ENCODE measurements at regions not wholly inside any gene's neighbourhood (a gene's known extent, or its start where the extent isn't known, plus 50 kb on each side); places are given as distances from the start of the nearest gene placed in this dataset.

- no peaks in the 10 kb centered on the region for H3K79me2 ChIP-seq (ENCODE audit: insufficient read depth, low read length)
- no peak for FAIRE-seq
- 94% methylated on average over 1 of the region's 1 CpG for WGBS (ENCODE audit: low lambda C conversion rate)
- TF ChIP-seq ELK4 (CRISPR knock-in tag; IDR thresholded peaks at IDR 0.05; ENCODE audit: borderline replicate concordance) (no peak), CREM (IDR thresholded peaks at IDR 0.05) (no peak), CREM (CRISPR knock-in tag; IDR thresholded peaks at IDR 0.05) (no peak), ZBTB4 (CRISPR knock-in tag; IDR thresholded peaks at IDR 0.05; ENCODE audit: borderline replicate concordance) (no peak), ZBTB14 (CRISPR knock-in tag; IDR thresholded peaks at IDR 0.05) (no peak), CREBL2 (CRISPR knock-in tag; IDR thresholded peaks at IDR 0.05; ENCODE audit: borderline replicate concordance) (no peak), ZNF768 (CRISPR knock-in tag; IDR thresholded peaks at IDR 0.05) (no peak), IKZF1 (IDR thresholded peaks at IDR 0.05) (no peak), NBN (conservative IDR thresholded peaks at IDR 0.05) (no peak), DDIT3 (CRISPR knock-in tag; IDR thresholded peaks at IDR 0.05) (no peak), NFKB2 (CRISPR knock-in tag; IDR thresholded peaks at IDR 0.05; ENCODE audit: borderline replicate concordance) (no peak), TBP (CRISPR knock-in tag; IDR thresholded peaks at IDR 0.05) (no peak), RFX3 (CRISPR knock-in tag; IDR thresholded peaks at IDR 0.05) (no peak), FOXP1 (IDR thresholded peaks at IDR 0.05) (no peak), FOXP1 (CRISPR knock-in tag; IDR thresholded peaks at IDR 0.05) (no peak)
- TF ChIP-seq, protein P1, sequence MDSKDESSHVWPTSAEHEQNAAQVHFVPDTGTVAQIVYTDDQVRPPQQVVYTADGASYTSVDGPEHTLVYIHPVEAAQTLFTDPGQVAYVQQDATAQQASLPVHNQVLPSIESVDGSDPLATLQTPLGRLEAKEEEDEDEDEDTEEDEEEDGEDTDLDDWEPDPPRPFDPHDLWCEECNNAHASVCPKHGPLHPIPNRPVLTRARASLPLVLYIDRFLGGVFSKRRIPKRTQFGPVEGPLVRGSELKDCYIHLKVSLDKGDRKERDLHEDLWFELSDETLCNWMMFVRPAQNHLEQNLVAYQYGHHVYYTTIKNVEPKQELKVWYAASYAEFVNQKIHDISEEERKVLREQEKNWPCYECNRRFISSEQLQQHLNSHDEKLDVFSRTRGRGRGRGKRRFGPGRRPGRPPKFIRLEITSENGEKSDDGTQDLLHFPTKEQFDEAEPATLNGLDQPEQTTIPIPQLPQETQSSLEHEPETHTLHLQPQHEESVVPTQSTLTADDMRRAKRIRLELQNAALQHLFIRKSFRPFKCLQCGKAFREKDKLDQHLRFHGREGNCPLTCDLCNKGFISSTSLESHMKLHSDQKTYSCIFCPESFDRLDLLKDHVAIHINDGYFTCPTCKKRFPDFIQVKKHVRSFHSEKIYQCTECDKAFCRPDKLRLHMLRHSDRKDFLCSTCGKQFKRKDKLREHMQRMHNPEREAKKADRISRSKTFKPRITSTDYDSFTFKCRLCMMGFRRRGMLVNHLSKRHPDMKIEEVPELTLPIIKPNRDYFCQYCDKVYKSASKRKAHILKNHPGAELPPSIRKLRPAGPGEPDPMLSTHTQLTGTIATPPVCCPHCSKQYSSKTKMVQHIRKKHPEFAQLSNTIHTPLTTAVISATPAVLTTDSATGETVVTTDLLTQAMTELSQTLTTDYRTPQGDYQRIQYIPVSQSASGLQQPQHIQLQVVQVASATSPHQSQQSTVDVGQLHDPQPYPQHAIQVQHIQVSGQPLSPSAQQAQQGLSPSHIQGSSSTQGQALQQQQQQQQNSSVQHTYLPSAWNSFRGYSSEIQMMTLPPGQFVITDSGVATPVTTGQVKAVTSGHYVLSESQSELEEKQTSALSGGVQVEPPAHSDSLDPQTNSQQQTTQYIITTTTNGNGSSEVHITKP (CRISPR knock-in tag; IDR thresholded peaks at IDR 0.05; ENCODE audit: low read depth), result no peak
Observed at GRCh38 chr14:51353901-51354300, 113.9 kb downstream of the TMX1 start.

More at GRCh38 chr14:51353901-51354300, 113.9 kb downstream of the TMX1 start:
- Histone ChIP-seq H3K4me2 (ENCODE audit: low read depth, low read length) (no peak overlapping the region), H3K4me1 (ENCODE audit: insufficient read depth, low read length) (no peaks in the 10 kb centered on the region), H3K27ac (ENCODE audit: extremely low read length, insufficient read depth, low read length) (no peak overlapping the region), H3K27me3 (ENCODE audit: control insufficient read depth in 1 of 2, insufficient read depth in 2 of 2, low read length in 2 of 2) (no peaks in the 10 kb centered on the region), H4K20me1 (ENCODE audit: insufficient read depth, low read length) (no peaks in the 10 kb centered on the region), H3K36me3 (replicated peaks in 1 of 2; ENCODE audit: control insufficient read depth in 1 of 2, insufficient read depth in 2 of 2, low read length in 2 of 2) (no peaks in the 10 kb centered on the region), H2AFZ (ENCODE audit: low read length) (no peak overlapping the region), H3K9me3 (ENCODE audit: low read length) (no peaks in the 10 kb centered on the region), H3K4me3 (replicated peaks in 1 of 3; ENCODE audit: insufficient read depth in 1 of 3, low read depth in 2 of 3, low read length in 3 of 3) (no peak overlapping the region), H3K9ac (ENCODE audit: insufficient read depth, low read depth, low read length) (no peak overlapping the region)
- DNase-seq (ENCODE audit: low spot score), result no peak
- in situ Hi-C loops (cut with HindIII; ENCODE audit: extremely low pct_ligation_motif_present, low pct_unique_long_range_greater_than_20kb) (no loop called here), intact Hi-C loops (cut with micrococcal nuclease; ENCODE audit: unreplicated experiment) (no loop called here)
- POLR2A ChIA-PET, result no interaction called here
- no TSS peak for BruUV-seq (replicated peaks)
- no peak for ATAC-seq
- CTCF ChIA-PET (ENCODE audit: low intra/inter-chr PET ratio, low total read pairs), result no interaction called here

Data from HepG2 (cell line).